GM12878 (cell line): ENCODE measurements at regions not wholly inside any gene's neighbourhood (a gene's known extent, or its start where the extent isn't known, plus 50 kb on each side); places are given as distances from the start of the nearest gene placed in this dataset.
A peak's percentile ranks its signal among the peaks of the same experiment; 100 is the strongest.

Experiments
- ATF2 ChIP-seq: IDR thresholded peaks from 2 replicates; pipeline ENCODE4 v1.6.1; 2012; ENCODE audit warnings: low read length, inconsistent platforms
- DPF2 ChIP-seq: fragments of 450-650 bp; IDR thresholded peaks from 2 replicates; pipeline ENCODE4 v1.6.1; 2017; ENCODE audit warnings: mild to moderate bottlenecking
- FOXM1 ChIP-seq: IDR thresholded peaks from 2 replicates; pipeline ENCODE4 v1.6.1; 2012; ENCODE audit warnings: low read depth, mild to moderate bottlenecking, inconsistent platforms, low read length, moderate library complexity
- HDGF ChIP-seq: fragments of 450-650 bp; IDR thresholded peaks from 2 replicates; pipeline ENCODE4 v1.6.1; 2016; ENCODE audit warnings: antibody characterized with exemption
- IKZF1 ChIP-seq: fragments of 450-650 bp; conservative IDR thresholded peaks from 2 replicates; pipeline ENCODE4 v1.6.1; 2017; ENCODE audit warnings: antibody characterized with exemption, mild to moderate bottlenecking
- LARP7 ChIP-seq: fragments of 450-650 bp; IDR thresholded peaks from 2 replicates; pipeline ENCODE4 v1.6.1; 2017; ENCODE audit warnings: mild to moderate bottlenecking
- MTA3 ChIP-seq: IDR thresholded peaks from 2 replicates; pipeline ENCODE4 v1.6.1; 2012; ENCODE audit warnings: low read length, inconsistent platforms, borderline replicate concordance
- MXI1 ChIP-seq: fragments of 150-350 bp; IDR thresholded peaks from 2 replicates; pipeline ENCODE4 v1.6.1; 2011; ENCODE audit warnings: low read depth, mild to moderate bottlenecking, inconsistent platforms, low read length, improper control_type of control experiment
- NBN ChIP-seq: fragments of 450-650 bp; IDR thresholded peaks from 2 replicates; pipeline ENCODE4 v1.6.1; 2016
- PAX8 ChIP-seq: fragments of 450-650 bp; IDR thresholded peaks from 2 replicates; pipeline ENCODE4 v1.6.1; 2017; ENCODE audit warnings: mild to moderate bottlenecking, moderate library complexity
- RAD51 ChIP-seq: fragments of 450-650 bp; IDR thresholded peaks from 2 replicates; pipeline ENCODE4 v1.6.1; 2016; ENCODE audit warnings: moderate library complexity, mild to moderate bottlenecking, inconsistent platforms
- SMAD5 ChIP-seq: IDR thresholded peaks from 2 replicates; pipeline ENCODE4 v1.6.1; 2016; ENCODE audit warnings: antibody characterized with exemption, low read depth
- ZSCAN29 ChIP-seq: fragments of 450-650 bp; IDR thresholded peaks from 2 replicates; pipeline ENCODE4 v1.6.1; 2017; ENCODE audit warnings: mild to moderate bottlenecking, moderate library complexity
- TF ChIP-seq, protein P1 (sequence below): fragments of 450-650 bp; IDR thresholded peaks from 2 replicates; pipeline ENCODE4 v1.6.1; 2017; ENCODE audit warnings: mild to moderate bottlenecking, moderate library complexity
- TF ChIP-seq, protein P2 (sequence below): fragments of 450-650 bp; IDR thresholded peaks from 2 replicates; pipeline ENCODE4 v1.6.1; 2016; ENCODE audit warnings: mild to moderate bottlenecking
- TF ChIP-seq, protein P3 (sequence below): fragments of 450-650 bp; formaldehyde crosslinking; IDR thresholded peaks from 2 replicates; pipeline ENCODE4 v1.4.0; 2020; ENCODE audit warnings: mild to moderate bottlenecking, moderate library complexity
- TF ChIP-seq, protein P4 (sequence below): fragments of 450-650 bp; formaldehyde crosslinking; IDR thresholded peaks from 2 replicates; pipeline ENCODE4 v1.4.0; 2022; ENCODE audit warnings: mild to moderate bottlenecking, moderate library complexity
- TF ChIP-seq, protein P5 (sequence below): IDR thresholded peaks from 2 replicates; pipeline ENCODE4 v1.6.1; 2012; ENCODE audit warnings: low read depth, low read length, improper control_type of control experiment

DNA sequence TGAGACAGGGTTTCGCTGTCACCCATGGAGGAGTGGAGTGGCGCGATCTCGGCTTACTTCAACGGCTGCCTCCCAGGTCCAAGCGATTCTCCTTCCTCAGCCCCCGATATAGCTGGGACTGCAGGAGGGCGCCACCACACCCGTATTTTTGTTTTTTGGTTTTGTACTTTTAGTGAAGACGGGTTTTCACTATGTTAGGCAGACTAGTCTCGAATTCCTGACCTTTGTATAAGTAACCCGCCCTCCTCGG is 115.4 kb upstream of the BTN3A2 start (continued):
- TF ChIP-seq, protein P1, sequence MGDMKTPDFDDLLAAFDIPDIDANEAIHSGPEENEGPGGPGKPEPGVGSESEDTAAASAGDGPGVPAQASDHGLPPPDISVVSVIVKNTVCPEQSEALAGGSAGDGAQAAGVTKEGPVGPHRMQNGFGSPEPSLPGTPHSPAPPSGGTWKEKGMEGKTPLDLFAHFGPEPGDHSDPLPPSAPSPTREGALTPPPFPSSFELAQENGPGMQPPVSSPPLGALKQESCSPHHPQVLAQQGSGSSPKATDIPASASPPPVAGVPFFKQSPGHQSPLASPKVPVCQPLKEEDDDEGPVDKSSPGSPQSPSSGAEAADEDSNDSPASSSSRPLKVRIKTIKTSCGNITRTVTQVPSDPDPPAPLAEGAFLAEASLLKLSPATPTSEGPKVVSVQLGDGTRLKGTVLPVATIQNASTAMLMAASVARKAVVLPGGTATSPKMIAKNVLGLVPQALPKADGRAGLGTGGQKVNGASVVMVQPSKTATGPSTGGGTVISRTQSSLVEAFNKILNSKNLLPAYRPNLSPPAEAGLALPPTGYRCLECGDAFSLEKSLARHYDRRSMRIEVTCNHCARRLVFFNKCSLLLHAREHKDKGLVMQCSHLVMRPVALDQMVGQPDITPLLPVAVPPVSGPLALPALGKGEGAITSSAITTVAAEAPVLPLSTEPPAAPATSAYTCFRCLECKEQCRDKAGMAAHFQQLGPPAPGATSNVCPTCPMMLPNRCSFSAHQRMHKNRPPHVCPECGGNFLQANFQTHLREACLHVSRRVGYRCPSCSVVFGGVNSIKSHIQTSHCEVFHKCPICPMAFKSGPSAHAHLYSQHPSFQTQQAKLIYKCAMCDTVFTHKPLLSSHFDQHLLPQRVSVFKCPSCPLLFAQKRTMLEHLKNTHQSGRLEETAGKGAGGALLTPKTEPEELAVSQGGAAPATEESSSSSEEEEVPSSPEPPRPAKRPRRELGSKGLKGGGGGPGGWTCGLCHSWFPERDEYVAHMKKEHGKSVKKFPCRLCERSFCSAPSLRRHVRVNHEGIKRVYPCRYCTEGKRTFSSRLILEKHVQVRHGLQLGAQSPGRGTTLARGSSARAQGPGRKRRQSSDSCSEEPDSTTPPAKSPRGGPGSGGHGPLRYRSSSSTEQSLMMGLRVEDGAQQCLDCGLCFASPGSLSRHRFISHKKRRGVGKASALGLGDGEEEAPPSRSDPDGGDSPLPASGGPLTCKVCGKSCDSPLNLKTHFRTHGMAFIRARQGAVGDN, result 0 out of 2 replicates have a peak, but pooled peaks have one; percentile 48
- no peak; the same call in 1 of the 2 replicates for TF ChIP-seq LARP7
- TF ChIP-seq PAX8, result 0 out of 2 replicates have a peak, but pooled peaks have one; percentile 84
- TF ChIP-seq SMAD5, result no peak
- no peak for TF ChIP-seq RAD51
- no peak for TF ChIP-seq HDGF
- TF ChIP-seq IKZF1, result 0 out of 2 replicates have a peak, but pooled peaks have one; percentile 29
- peak; percentile 5; the same call in 1 of the 2 replicates for TF ChIP-seq FOXM1
- TF ChIP-seq ATF2, result peak; percentile 48; the same call in 1 of the 2 replicates
- peak; percentile 22 for TF ChIP-seq ZSCAN29
- TF ChIP-seq, protein P2, sequence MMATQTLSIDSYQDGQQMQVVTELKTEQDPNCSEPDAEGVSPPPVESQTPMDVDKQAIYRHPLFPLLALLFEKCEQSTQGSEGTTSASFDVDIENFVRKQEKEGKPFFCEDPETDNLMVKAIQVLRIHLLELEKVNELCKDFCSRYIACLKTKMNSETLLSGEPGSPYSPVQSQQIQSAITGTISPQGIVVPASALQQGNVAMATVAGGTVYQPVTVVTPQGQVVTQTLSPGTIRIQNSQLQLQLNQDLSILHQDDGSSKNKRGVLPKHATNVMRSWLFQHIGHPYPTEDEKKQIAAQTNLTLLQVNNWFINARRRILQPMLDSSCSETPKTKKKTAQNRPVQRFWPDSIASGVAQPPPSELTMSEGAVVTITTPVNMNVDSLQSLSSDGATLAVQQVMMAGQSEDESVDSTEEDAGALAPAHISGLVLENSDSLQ, result 0 out of 2 replicates have a peak, but pooled peaks have one; percentile 5
- no peak for TF ChIP-seq MXI1
- TF ChIP-seq, protein P3, sequence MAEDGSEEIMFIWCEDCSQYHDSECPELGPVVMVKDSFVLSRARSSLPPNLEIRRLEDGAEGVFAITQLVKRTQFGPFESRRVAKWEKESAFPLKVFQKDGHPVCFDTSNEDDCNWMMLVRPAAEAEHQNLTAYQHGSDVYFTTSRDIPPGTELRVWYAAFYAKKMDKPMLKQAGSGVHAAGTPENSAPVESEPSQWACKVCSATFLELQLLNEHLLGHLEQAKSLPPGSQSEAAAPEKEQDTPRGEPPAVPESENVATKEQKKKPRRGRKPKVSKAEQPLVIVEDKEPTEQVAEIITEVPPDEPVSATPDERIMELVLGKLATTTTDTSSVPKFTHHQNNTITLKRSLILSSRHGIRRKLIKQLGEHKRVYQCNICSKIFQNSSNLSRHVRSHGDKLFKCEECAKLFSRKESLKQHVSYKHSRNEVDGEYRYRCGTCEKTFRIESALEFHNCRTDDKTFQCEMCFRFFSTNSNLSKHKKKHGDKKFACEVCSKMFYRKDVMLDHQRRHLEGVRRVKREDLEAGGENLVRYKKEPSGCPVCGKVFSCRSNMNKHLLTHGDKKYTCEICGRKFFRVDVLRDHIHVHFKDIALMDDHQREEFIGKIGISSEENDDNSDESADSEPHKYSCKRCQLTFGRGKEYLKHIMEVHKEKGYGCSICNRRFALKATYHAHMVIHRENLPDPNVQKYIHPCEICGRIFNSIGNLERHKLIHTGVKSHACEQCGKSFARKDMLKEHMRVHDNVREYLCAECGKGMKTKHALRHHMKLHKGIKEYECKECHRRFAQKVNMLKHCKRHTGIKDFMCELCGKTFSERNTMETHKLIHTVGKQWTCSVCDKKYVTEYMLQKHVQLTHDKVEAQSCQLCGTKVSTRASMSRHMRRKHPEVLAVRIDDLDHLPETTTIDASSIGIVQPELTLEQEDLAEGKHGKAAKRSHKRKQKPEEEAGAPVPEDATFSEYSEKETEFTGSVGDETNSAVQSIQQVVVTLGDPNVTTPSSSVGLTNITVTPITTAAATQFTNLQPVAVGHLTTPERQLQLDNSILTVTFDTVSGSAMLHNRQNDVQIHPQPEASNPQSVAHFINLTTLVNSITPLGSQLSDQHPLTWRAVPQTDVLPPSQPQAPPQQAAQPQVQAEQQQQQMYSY (CRISPR knock-in tag), result peak; percentile 81
- 0 out of 2 replicates have a peak, but pooled peaks have one; percentile 23 for TF ChIP-seq DPF2
- TF ChIP-seq, protein P4, sequence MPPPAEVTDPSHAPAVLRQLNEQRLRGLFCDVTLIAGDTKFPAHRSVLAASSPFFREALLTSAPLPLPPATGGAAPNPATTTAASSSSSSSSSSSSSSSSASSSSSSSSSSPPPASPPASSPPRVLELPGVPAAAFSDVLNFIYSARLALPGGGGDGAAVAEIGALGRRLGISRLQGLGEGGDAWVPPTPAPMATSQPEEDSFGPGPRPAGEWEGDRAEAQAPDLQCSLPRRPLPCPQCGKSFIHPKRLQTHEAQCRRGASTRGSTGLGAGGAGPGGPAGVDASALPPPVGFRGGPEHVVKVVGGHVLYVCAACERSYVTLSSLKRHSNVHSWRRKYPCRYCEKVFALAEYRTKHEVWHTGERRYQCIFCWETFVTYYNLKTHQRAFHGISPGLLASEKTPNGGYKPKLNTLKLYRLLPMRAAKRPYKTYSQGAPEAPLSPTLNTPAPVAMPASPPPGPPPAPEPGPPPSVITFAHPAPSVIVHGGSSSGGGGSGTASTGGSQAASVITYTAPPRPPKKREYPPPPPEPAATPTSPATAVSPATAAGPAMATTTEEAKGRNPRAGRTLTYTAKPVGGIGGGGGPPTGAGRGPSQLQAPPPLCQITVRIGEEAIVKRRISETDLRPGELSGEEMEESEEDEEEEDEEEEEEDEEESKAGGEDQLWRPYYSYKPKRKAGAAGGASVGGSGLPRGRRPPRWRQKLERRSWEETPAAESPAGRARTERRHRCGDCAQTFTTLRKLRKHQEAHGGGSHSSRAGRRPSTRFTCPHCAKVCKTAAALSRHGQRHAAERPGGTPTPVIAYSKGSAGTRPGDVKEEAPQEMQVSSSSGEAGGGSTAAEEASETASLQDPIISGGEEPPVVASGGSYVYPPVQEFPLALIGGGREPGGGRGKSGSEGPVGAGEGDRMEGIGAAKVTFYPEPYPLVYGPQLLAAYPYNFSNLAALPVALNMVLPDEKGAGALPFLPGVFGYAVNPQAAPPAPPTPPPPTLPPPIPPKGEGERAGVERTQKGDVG (CRISPR knock-in tag), result peak; percentile 93
- TF ChIP-seq, protein P5, sequence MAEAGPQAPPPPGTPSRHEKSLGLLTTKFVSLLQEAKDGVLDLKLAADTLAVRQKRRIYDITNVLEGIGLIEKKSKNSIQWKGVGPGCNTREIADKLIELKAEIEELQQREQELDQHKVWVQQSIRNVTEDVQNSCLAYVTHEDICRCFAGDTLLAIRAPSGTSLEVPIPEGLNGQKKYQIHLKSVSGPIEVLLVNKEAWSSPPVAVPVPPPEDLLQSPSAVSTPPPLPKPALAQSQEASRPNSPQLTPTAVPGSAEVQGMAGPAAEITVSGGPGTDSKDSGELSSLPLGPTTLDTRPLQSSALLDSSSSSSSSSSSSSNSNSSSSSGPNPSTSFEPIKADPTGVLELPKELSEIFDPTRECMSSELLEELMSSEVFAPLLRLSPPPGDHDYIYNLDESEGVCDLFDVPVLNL, result no peak
- TF ChIP-seq MTA3, result peak; percentile 76; the same call in 1 of the 2 replicates
- TF ChIP-seq NBN, result 0 out of 2 replicates have a peak, but pooled peaks have one; percentile 53
